NCI-H146 (cell line): ENCODE measurements at regions not wholly inside any gene's neighbourhood (a gene's known extent, or its start where the extent isn't known, plus 50 kb on each side); places are given as distances from the start of the nearest gene placed in this dataset.
A peak's percentile ranks its signal among the peaks of the same experiment; 100 is the strongest.
"Not testable (repeated sequence)": the region's sequence is repeated elsewhere in the genome, so short reads cannot be mapped to it uniquely, and the experiment has no call there.

Source experiments
- DNase-seq: peaks from one replicate; lab custom pipeline; 2025; lab: John Stamatoyannopoulos, UW

DNA sequence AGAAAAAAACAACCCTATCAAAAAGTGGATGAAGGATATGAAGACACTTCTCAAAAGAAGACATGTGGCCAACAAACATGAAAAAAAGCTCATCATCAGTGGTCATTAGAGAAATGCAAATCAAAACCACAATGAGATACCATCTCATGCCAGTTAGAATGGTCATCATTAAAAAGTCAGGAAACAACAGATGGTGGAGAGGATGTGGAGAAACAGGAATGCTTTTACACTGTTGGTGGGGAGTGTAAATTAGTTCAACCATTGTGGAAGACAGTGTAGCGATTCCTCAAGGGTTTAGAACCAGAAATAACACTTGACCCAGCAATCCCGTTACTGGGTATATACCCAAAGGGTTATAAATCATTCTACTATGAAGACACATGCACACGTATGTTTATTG lies 124.0 kb upstream of the PRICKLE1 start:
- DNase-seq, result not testable (repeated sequence)

DNA sequence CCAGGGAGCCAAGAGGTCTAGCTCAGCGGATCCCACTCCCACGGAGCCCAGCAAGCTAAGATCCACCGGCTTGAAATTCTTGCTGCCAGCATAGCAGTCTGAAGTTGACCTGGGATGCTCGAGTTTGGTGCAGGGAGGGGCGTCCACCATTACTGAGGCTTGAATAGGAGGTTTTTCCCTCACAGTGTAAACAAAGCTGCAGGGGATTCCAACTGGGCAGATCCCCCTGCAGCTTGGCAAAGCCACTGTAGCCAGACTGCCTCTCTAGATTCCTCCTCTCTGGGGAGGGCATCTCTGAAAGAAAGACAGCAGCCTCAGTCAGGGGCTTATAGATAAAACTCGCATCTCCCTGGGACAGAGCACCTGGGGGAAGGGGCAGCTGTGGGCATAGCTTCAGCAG lies 118.8 kb upstream of the PRICKLE1 start:
- DNase-seq, result peak; percentile 6

DNA sequence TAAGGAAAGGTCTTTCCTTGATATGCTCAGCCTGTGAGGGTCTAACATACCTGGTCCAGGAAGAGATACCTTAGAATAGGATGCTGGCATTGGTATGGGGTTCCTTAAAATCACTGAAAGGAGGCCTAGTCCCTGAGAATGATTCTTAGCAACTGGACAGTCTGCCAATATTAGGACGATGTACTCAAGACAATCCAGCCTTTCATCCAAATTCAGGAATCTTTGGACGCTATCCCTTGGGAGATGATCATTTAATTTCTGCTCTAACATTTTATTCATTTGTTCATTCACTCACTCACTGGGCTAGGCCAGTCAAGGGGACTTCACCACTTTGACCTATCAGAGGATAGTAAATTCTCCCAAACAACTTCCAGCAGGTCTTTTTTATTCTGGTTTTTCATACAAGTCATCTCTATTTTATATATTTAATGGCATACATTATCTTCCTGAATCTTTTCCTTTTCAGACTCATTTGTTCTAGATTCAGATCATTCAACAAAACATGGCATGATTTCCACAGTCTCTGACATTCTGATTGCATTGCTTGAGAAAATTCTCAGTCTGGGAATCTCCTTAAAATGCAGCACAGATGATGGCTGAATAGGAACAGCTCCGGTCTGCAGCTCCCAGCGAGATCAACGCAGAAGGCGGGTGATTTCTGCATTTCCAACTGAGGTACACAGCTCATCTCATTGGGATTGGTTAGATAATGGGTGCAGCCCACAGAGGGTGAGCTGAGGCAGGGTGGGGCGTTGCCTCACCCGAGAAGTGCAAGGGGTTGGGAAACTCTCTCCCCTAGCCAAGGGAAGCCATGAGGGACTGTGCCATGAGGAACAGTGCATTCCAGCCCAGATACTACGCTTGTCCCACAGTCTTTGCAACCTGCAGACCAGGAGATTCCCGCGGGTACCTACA lies 118.0 kb upstream of the PRICKLE1 start:
- no peak for DNase-seq

DNA sequence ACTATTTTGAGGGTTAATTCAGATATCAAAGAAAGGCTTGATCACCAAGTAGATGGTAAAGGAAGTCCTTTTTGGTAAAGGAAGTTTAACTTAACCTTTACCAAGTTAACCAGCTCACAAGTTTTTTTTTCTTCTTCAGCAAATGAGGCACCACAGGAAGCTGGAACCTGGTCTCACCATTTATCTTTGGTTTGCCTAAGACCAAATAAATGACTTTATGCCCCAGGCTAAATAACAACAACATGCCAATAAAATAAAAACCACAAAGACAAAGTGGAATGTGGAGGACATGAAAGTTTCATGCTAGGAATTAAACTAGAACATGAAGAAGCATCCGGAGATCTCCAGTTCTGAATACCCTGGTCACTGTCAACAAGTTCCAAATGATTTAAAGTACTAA lies 116.8 kb upstream of the PRICKLE1 start:
- DNase-seq, result no peak

DNA sequence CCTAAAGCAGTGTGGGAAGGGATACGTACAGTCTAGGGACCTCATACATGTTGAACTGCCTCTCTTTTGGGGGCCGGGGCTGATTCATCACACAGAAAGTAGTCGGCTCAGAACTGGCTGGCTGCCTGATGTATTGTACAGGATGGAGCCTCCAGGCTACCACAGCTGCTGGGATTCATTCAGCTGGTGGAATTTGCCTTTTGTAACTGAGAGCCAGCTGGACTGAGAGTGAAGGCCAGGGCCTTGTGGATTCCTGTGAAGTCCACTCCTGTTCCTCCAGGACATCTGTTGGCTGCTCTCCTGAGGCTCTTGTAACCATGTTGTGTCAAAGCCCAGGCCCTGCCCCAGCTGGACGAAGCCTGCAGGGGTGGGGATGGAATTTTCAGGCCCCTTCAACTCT lies 116.3 kb upstream of the PRICKLE1 start:
- no peak for DNase-seq

DNA sequence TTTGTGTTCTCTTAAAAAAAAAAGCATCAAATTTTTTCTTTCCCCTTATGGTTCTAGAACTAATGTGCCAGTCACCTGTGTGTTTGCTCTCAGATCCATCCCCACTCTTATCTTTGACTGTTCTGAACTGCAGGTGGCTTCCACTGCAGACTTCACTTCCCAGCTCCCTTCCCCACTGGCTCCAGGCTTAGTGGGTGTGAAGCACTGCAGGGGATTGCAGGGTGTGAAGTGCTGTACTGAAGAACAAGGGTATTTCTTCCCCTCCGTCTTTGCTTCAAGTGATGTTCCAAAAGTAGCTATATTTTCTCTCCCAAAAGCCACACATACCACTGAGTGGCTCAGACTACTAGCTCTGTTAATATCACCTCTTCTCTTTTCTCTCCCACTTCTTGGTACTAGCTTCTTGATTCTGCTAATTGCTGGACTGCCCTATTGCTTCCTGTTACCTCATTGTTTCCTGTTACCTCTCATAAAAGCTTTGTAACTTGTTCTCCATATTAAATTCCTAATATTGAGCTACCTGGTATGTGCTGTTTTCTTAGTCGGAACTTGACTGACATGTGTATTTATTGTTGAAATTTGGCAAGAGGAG lies 115.4 kb upstream of the PRICKLE1 start:
- no peak for DNase-seq

DNA sequence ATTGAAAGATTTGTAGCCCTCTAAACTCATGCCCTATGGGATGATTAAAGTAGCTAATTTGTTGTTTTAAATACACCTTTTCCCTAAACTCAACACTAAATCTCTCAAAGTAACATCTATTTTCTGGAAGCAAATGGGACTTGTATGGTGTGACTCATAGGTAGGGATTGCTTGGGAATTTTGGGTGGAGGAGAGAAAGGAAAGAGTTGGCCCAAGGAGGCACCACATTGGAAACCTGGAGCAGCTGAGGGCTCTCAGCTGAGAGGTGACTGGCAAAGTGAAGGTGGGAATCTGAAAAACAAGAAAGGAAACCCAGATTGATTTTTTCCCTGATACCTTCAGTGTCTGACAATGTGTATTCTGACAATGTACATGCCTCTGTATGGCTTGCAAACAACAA lies 114.8 kb upstream of the PRICKLE1 start:
- DNase-seq, result no peak

DNA sequence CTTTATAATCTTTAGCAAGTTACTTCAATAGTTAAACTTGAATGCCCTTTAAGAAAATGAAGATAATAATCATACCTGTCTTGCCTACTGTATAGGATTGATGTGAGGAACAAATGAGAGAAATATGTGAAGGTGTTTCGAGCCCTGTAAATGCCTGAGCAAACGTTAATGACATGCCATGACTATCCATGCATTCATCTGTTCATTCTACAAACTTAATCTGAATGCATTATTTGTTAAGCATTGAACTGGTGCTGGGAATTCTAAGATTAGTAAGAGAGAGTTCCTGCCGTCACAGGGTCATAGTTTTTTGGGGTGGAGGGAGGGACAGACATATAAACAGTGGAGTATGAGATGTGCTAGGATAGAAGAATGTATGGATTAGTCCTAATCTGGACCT lies 111.5 kb upstream of the PRICKLE1 start:
- no peak for DNase-seq

DNA sequence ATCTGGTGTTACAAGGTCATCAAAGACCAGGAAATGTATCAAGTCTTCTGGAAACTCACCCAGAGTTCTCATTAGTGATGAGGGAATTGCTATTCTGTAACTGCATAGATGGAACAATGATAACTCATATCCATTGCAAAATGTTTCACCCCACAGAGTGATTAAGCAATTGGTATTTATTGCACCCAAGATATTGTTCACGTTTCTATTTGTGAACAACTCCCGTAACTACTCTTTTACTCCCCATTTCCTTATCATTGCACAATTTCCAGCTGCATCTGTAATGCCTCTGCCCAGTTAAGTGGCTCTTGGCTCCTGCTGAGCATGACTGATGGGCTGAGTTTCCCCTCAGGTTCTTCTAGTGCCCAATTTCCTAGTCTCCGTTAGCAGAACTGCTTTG lies 108.7 kb upstream of the PRICKLE1 start:
- DNase-seq, result no peak

DNA sequence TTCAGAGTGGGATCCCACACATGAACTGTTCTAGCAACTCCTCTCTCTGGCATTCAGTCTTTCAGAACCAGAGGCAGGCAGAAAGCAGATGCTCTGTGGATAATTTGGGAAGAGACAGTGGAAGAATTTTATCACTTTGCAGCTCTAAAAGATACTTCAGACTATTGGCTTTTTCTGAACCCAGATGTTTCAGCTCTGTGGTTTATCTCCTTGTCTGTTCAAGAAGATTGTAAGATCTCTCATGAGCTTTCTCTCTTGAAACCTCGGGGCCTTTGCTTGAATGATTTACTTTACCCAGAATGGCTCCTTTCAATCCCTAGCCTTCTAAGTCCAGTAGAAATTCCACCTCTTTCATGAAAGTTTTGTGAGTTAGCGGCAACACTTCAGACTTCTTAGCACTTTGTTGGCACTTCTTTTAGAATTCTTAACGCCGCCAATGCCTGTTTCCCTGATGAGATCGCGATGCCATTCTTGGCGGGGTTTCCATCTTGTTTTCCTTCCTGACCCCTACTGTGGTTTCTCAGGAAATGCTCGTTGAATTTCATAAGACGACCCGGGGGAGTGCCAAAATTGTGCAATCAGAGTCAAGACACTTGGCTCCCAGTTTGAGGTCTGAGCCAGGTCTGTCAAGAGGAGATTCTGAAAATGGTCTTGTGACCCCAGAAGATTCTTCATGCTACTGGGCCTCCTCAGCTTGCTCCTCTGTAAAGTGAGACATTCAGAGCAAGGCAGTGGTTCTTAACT lies 107.0 kb upstream of the PRICKLE1 start:
- DNase-seq, result no peak

DNA sequence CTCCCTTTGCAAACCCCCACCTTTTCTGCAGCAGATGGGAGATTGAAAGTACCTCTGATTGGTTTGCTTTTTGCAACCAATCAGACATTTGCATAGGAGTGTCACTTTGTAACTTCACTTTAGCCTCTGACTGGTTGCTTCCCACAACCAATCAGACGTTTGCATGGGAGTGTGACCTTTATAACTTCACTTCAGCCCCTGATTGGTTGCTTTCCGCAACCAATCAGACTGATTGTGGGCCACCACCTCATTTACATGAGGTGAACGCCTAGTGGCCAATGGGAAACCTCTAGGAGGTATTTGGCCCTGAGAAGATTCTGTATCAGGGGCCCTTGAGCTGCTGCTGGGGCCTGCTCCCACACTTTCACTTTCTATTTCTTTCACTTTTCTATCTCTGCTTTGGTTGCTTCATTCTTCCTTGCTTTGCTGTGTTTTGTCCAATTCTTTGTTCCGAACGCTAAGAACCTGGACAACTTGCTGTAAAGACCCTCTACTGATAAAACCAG lies 106.0 kb upstream of the PRICKLE1 start:
- no peak for DNase-seq

DNA sequence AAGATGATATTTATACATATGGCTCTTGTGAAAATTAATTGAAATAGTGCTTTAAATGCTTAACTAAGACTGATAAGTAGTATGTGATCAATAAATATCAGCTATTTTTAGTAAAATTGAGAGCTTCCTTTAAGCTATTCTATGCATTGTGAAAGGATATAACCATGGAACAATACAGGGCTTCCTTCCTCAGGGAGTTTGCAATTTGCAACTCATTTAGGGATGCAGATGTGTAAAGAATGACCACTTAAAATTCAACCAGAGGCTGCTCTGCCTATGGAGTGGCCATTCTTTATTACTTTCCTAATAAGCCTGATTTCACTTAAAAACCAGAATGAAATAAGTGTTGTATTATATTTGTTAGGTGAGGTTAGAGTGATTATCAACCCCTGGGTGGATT lies 103.2 kb upstream of the PRICKLE1 start:
- no peak for DNase-seq

DNA sequence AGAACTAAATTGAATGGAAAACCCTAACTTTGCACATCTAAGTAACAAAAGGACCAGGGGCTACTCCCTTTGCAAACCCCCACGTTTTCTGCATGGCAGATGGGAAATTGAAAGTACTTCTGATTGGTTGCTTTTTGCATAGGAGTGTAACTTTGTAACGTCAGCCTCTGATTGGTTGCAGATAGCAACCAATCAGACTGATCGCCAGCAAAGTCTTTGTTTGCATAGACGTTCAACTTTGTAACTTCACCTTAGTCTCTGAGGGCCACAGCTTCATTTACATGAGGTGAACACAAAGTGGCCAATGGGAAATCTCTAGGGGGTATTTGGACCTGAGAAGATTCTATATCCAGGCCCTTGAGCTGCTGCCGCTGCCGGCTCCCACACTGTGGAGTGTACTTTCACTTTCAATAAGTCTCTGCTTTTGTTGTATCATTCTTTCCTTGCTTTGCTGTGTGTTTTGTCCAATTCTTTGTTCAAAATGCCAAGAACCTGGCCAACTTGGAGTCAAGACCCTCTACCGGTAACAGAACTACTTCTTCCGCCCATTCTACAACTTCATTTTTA lies 102.5 kb upstream of the PRICKLE1 start:
- DNase-seq, result no peak

DNA sequence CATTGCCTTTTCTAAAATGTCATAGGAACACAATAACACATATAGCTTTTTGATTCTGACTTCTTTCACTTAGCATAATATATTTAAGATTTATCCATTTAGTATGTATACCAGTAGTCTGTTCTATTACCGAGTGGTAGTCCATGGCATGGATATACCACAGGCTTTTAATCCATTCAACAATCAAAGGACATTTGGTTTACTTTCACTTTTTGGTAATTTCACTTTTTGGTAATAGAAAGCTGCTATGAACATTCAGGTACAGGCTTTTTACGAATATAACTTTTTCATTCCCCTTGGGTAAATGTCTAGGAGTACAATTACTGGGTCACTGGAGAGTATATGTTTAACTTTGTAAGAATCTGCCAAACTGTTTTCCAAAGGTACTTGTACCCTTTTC lies 100.7 kb upstream of the PRICKLE1 start:
- DNase-seq, result no peak

DNA sequence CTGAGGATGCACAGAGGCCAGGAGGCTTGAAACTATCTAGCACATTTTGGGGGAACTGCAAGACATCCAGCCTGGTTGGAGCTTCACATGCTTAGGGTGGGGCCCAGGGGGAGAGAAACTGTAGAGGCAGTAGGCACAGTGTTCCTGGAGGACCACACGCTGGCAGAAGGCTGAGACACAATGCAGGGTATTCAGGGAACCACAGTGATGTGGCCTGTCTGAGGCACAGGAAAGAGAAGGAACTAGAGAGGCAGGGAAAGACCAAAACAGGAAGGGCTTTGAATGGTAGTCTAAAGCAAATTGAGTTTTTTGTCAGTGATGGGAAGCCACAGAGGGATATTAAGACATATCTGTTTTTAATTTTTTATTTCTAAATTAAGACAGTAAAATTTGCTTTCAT lies 100.2 kb upstream of the PRICKLE1 start:
- DNase-seq, result no peak

DNA sequence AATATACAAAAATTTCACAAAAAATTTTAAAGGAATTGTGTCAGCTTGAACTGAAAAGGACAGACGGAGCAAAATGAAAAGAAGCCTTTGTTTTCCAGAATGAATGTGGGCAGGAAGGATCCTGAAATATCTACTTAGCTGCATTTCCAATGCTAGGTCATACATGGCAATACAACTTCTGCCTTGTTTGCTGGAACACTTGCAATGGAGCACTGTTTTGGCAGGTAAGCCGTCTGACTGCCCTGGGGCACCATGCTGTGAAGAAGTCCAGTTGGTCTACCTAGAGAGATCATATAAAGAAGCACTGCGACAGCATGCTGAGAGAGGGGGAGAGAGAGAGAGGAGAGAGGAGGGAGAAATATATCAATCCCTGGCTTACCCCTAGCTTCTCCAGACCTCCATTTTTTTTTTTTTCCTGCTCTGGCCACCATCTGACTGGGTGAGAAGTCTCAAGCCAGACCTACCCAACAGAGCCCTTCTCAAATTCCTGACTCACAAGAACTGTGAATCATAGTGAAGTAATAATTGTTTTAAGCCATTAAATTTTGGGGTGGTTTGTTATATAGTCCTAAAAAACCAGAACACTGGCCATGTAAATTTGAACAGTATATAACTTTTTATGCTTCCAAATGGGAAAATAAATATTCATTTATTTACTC lies 97.1 kb upstream of the PRICKLE1 start:
- DNase-seq, result no peak

DNA sequence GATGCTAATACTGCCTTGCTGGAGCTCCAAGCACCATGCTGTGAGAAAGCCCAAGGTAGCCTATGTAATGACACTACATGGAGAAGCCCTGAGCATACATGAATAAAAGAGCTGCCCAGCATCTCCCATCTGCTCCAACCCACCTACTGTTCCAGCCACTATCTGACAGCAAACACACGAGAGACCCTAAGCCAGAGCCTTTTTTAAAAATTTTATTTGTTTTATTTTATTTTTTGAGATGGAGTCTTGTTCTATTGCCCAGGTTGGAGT lies 95.2 kb upstream of the PRICKLE1 start:
- no peak for DNase-seq

DNA sequence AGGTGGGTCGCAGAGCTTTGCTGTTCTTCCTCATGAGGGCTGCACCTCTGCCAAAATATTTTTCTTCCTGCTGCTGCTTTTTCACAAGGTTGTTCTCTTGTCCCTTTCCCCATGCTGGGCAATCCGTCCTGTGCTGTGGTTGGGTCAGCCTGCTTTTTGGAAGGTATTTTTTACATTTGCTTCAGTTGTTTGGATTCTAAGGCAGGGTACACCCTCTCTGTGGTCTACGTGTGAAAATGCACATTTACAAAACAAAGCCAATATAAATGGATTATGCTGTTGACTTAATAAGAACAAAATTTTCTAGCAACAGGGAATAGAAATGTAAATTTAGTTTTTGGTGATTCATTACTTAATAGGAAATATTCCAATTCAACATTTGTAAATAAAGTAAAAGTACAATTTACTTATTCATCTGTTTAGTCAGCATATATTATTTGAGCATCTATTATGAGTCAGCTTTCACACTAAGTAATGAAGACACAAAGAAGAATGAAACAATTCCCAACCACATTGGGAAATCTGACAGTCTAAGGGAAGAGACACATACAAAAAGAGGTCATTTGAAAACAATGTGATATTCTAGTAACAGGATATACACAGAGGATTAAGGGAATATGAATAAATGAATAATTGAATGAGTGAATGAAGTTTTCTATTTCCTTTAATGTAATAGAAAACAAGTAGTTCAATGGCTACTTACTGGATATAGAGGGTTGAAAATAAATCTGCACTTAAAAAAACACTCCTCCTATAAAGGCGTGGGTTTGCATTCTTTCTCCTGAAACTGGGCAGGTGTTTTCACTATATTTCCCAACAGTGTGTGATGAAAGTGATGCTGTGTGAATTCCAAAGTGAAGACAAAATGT lies 94.6 kb upstream of the PRICKLE1 start:
- DNase-seq, result no peak

DNA sequence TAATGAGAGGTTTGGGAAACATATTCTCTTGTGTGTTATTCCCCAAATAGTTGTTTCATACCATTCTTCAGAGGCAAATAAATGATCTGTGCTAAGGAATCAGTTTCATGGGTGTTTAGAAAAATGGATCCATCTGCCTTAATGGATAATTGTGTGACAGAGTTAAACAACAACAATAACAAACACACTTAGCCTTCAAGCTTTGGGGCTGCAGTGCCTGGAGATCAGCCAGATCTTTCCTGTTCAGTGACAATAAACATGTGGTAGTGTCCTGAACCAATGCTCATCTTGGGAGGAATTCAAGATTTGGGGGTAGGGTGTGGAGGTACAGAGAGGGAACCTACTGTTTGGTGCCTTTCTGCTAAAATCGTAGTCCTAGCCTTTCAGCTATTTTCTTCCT lies 93.7 kb upstream of the PRICKLE1 start:
- no peak for DNase-seq

DNA sequence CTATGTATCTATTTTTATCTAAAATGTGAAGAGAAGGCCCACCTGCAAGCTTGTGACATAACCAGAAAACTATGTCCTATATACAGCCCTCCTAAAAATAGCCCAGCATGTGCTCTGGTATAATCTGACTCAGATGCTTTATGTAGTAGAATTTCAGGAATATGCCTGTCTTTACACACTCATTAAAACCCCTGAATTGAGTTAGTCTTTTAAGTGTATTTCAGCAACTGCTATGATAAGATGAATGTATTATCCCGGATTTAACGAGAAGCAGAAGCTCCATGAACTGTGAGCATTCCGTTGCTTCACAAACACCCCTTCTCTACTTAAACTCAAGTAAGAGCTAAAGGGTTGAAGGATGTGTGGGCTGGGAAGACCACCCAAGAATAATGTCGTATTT lies 89.9 kb upstream of the PRICKLE1 start:
- DNase-seq, result no peak

DNA sequence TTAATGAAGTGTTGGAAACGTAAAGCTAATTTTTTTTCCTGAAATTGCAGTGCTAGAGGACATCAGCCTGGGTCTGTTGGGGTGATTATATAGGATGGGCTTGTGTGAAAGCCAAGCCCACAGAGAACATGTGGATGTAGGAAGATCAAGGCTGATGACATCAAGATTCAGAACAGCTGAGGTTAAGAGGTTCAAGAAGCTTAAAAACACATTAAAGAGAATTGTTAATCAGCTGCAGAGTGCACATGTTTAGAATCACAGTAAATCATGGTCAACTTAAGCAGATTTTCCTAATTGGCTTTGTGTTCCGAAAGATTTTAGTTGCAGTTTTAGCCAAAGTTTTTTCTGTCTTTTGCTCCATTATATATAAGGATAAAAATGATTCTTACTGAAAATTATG lies 87.9 kb upstream of the PRICKLE1 start:
- DNase-seq, result no peak
